ENCODE measurements at regions not wholly inside any gene's neighbourhood (a gene's known extent, or its start where the extent isn't known, plus 50 kb on each side); places are given as distances from the start of the nearest gene placed in this dataset.
"Not testable (repeated sequence)": the region's sequence is repeated elsewhere in the genome, so short reads cannot be mapped to it uniquely, and the experiment has no call there.

- intact Hi-C loops (cut with micrococcal nuclease) = no loop called here
- CTCF ChIA-PET = no interaction called here
Observed at GRCh38 chr4:134848681-134849080, 647.1 kb upstream of the PABPC4L start.

GRCh38 chr4:134830741-134831140 lies 629.2 kb upstream of the PABPC4L start:
- H2AFZ ChIP-seq (ENCODE audit: low read depth, low read length); H4K20me1 ChIP-seq (replicated peaks; ENCODE audit: control insufficient read depth, extremely low read depth, insufficient read depth, low read length); FAIRE-seq; H3K9me3 ChIP-seq (replicated peaks; ENCODE audit: control insufficient read depth, insufficient read depth, low read length); H3K9ac ChIP-seq (replicated peaks; ENCODE audit: extremely low read depth, insufficient read depth, low read length); POLR2A ChIA-PET; H3K27ac ChIP-seq (ENCODE audit: insufficient read depth, low read depth, low read length); CTCF ChIA-PET; BruUV-seq (replicated peaks); DNase-seq (ENCODE audit: low read depth, low spot score); H3K27me3 ChIP-seq (ENCODE audit: control insufficient read depth in 2 of 2, insufficient read depth in 2 of 2, low read length in 2 of 2); H3K36me3 ChIP-seq (ENCODE audit: control insufficient read depth in 2 of 2, extremely low read depth in 1 of 2, insufficient read depth in 2 of 2, low read length in 2 of 2); H3K4me3 ChIP-seq (replicated peaks in 1 of 3; ENCODE audit: insufficient read depth in 1 of 3, low read depth in 1 of 3, low read length in 3 of 3); intact Hi-C loops (cut with micrococcal nuclease); H3K79me2 ChIP-seq (ENCODE audit: control insufficient read depth, insufficient read depth, low read length); H3K9me1 ChIP-seq (replicated peaks; ENCODE audit: control insufficient read depth, extremely low read depth, insufficient read depth, low read length); dilution Hi-C loops (cut with MboI; ENCODE audit: extremely low pct_ligation_motif_present, low sequenced_read_pairs); H3K4me1 ChIP-seq (ENCODE audit: control insufficient read depth, extremely low read depth, insufficient read depth, low read length); H3K4me2 ChIP-seq (ENCODE audit: insufficient read depth, low read length): not testable (repeated sequence)

More at GRCh38 chr4:134848681-134849080, 647.1 kb upstream of the PABPC4L start:
- Histone ChIP-seq H3K9me3 (replicated peaks; ENCODE audit: control insufficient read depth, insufficient read depth, low read length) (no peaks in the 10 kb centered on the region), H3K9me1 (replicated peaks; ENCODE audit: control insufficient read depth, extremely low read depth, insufficient read depth, low read length) (no peaks in the 10 kb centered on the region), H3K9ac (replicated peaks; ENCODE audit: extremely low read depth, insufficient read depth, low read length) (no peak overlapping the region), H3K36me3 (ENCODE audit: control insufficient read depth in 2 of 2, extremely low read depth in 1 of 2, insufficient read depth in 2 of 2, low read length in 2 of 2) (no peaks in the 10 kb centered on the region), H2AFZ (ENCODE audit: low read depth, low read length) (no peak overlapping the region), H3K4me1 (ENCODE audit: control insufficient read depth, extremely low read depth, insufficient read depth, low read length) (no peaks in the 10 kb centered on the region), H3K4me2 (ENCODE audit: insufficient read depth, low read length) (no peak overlapping the region), H4K20me1 (replicated peaks; ENCODE audit: control insufficient read depth, extremely low read depth, insufficient read depth, low read length) (no peaks in the 10 kb centered on the region), H3K4me3 (replicated peaks in 1 of 3; ENCODE audit: insufficient read depth in 1 of 3, low read depth in 1 of 3, low read length in 3 of 3) (no peak overlapping the region), H3K79me2 (ENCODE audit: control insufficient read depth, insufficient read depth, low read length) (no peaks in the 10 kb centered on the region), H3K27me3 (ENCODE audit: control insufficient read depth in 2 of 2, insufficient read depth in 2 of 2, low read length in 2 of 2) (no peaks in the 10 kb centered on the region), H3K27ac (ENCODE audit: insufficient read depth, low read depth, low read length) (no peak overlapping the region)
- FAIRE-seq = no peak
- dilution Hi-C loops (cut with MboI; ENCODE audit: extremely low pct_ligation_motif_present, low sequenced_read_pairs) = no loop called here
- TF ChIP-seq POLR2A (IDR thresholded peaks at IDR 0.05; ENCODE audit: low read depth, low read length) (no peak), FOS (IDR thresholded peaks at IDR 0.05; ENCODE audit: borderline replicate concordance, insufficient read depth, low read length) (no peak), MAX (IDR thresholded peaks at IDR 0.05; ENCODE audit: insufficient read depth, insufficient read length) (no peak), JUN (IDR thresholded peaks at IDR 0.05; ENCODE audit: borderline replicate concordance, insufficient read depth, insufficient read length, low read depth) (no peak), MYC (IDR thresholded peaks at IDR 0.05; ENCODE audit: low read depth, low read length) (no peak), EZH2 (IDR thresholded peaks at IDR 0.05; ENCODE audit: borderline replicate concordance, low read depth, low read length, severe bottlenecking) (no peak), GATA2 (IDR thresholded peaks at IDR 0.05; ENCODE audit: insufficient read depth, insufficient read length, low read depth, low read length) (no peak), POLR2AphosphoS5 (IDR thresholded peaks at IDR 0.05; ENCODE audit: insufficient read depth, low read depth, low read length) (no peak), CTCF (IDR thresholded peaks at IDR 0.05; ENCODE audit: extremely low read depth in 1 of 2, insufficient read depth in 1 of 2, low read depth in 1 of 2, low read length in 2 of 2) (no peak)
- POLR2A ChIA-PET = no interaction called here
- DNase-seq (ENCODE audit: low read depth, low spot score) = no peak
- BruUV-seq (replicated peaks) = no TSS peak
